GM19463 (cell line): ENCODE measurements at regions not wholly inside any gene's neighbourhood (a gene's known extent, or its start where the extent isn't known, plus 50 kb on each side); places are given as distances from the start of the nearest gene placed in this dataset.

Experiments used
- ATAC-seq: cut with Tn5 transposase; IDR thresholded peaks from one replicate; pipeline ENCODE4 v1.9.1; 2021; ENCODE audit warnings: mild to moderate bottlenecking, moderate library complexity; ENCODE audit not compliant: unreplicated experiment

- no peak for ATAC-seq
Measured at GRCh38 chr16:63230421-63231040, 1194.3 kb upstream of the CDH8 start.

DNA sequence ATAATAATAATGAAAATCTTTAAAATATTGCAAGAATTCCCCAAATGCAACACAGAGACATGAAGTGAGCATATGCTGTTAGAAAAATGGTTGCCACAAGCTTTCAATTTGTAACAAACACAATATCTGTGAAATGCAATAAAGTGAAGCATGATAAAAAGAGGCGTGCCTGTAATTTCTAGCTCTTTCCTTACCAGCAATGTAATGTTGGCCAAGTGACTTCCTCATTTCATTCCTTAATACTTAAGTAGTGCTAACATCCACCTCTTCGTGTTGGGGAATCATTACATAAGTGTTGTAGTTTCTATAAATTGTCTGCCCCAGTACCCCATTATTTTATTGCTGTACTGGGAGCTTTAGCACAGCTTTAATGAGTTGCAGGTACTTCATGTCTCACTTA is 1192.0 kb upstream of the CDH8 start:
- no peak for ATAC-seq

GRCh38 chr16:63223851-63224250 is 1187.6 kb upstream of the CDH8 start:
- no peak for ATAC-seq

- ATAC-seq: no peak
Measured at GRCh38 chr16:63216696-63217423, 1180.6 kb upstream of the CDH8 start.

DNA sequence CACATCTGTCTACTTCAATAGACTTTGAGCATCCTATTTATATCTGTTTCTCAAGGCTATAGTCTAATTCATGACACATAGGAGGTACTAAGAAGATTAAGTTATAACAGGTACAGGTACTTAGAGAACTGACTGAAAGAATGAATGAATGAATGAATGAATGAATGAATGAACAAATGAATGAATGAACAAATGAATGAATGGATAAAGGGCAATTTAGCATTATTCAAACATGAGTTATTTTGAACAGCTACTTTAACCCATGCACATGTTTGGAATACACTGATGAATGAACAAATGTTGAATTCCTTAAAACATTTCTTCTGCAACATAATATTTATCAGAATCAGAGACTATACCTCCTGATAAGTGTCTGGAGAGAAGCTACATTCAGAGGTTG is 1165.6 kb upstream of the CDH8 start:
- no peak for ATAC-seq

GRCh38 chr16:63200940-63201339 is 1164.7 kb upstream of the CDH8 start:
- no peak for ATAC-seq

GRCh38 chr16:63195336-63195735 is 1159.1 kb upstream of the CDH8 start:
- no peak for ATAC-seq

- ATAC-seq: no peak
Measured at GRCh38 chr16:63192980-63193379, 1156.7 kb upstream of the CDH8 start.

GRCh38 chr16:63188086-63188771 is 1152.0 kb upstream of the CDH8 start:
- ATAC-seq: no peak

DNA sequence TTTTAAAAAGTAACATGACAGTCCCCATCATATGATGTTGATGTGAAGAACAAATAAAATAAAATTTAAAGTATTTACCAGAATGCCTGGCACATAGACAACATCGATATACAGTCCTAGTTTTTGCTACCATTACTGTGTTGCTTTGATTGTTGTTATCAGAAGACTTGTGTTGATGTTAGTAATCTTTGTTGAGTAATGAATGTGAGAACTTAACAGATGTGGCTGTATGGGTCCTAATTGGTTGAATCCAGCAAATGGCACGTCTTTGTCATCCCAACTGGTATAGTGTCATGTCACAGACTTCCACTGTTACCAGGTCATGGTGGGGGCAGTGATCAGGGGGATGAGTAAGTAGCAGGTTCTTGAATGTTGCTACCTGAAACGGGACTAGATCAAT is 1151.4 kb upstream of the CDH8 start:
- no peak for ATAC-seq

GRCh38 chr16:63185235-63185780 is 1149.1 kb upstream of the CDH8 start:
- ATAC-seq: no peak

GRCh38 chr16:63183743-63184142 is 1147.5 kb upstream of the CDH8 start:
- ATAC-seq: no peak

- no peak for ATAC-seq
Measured at GRCh38 chr16:63175313-63175712, 1139.1 kb upstream of the CDH8 start.

GRCh38 chr16:63174801-63175200 is 1138.6 kb upstream of the CDH8 start:
- ATAC-seq: no peak

GRCh38 chr16:63171545-63171944 is 1135.3 kb upstream of the CDH8 start:
- no peak for ATAC-seq

GRCh38 chr16:63169100-63169499 is 1132.9 kb upstream of the CDH8 start:
- ATAC-seq: no peak

- ATAC-seq: no peak
Measured at GRCh38 chr16:63157818-63158217, 1121.6 kb upstream of the CDH8 start.

DNA sequence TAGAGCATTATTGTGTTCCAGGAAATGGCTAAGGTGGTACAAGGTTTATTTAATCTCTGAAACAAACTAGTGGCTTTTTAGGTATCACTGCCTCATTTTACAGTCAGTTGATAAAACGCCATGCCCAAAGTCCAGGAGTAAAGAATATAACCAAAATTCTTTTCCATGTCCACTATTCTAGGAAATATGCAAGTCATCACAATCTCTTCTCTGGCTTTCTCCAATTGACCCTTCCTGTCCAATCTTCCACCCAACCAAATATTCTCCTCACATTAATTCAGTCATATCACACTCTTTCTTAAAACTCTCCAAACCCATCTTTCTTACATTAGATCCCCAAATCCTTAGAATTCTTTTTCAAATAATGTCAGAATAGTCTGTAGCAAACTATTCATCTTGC is 1110.0 kb upstream of the CDH8 start:
- ATAC-seq: no peak

DNA sequence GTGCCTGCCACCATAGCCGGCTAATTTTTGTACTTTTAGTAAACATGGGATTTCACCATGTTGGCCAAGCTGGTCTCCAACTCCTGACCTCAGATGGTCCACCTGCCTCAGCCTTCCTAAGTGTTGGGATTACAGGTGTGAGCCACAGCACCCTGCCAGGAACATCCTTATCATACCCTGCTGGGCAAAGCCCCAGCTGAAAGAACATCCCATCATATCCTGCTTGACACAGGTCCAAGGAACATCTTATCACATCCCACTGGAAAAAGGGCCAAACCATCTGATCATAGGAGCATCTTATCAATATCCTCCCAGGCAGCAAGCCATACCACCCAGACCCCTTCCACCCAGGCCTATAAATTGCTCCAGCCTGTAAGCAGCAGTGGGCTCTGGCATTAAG is 1109.2 kb upstream of the CDH8 start:
- no peak for ATAC-seq

- ATAC-seq: no peak
Measured at GRCh38 chr16:63135069-63135468, 1098.8 kb upstream of the CDH8 start.

DNA sequence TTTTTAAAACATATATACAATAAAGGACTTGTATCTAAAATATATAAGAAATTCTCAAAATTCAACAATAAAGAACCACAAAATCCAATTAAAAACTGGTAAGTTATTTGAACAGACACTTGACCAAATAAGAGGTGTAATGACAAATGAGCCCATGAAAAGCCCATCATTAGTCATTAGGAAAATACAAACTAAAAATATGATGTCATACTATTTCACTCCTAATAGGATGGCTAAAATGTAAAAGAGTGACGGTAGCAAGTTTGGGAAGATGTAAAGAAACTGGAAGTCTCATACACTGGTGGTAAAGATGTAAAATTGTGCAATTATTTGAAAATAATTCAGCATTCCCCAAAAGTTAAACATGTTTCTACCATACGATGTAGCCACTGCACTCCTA is 1095.3 kb upstream of the CDH8 start:
- no peak for ATAC-seq

GRCh38 chr16:63130942-63131341 is 1094.7 kb upstream of the CDH8 start:
- no peak for ATAC-seq
